SH-SY5Y (cell line): ENCODE measurements at regions not wholly inside any gene's neighbourhood (a gene's known extent, or its start where the extent isn't known, plus 50 kb on each side); places are given as distances from the start of the nearest gene placed in this dataset.

Experiments
- GATA2 ChIP-seq: IDR thresholded peaks from 2 replicates; pipeline ENCODE4 v1.6.1; 2011; ENCODE audit warnings: mild to moderate bottlenecking, low read depth, low read length
- GATA3 ChIP-seq: IDR thresholded peaks from 2 replicates; pipeline ENCODE4 v1.6.1; 2011; ENCODE audit warnings: low read depth, mild to moderate bottlenecking, low read length, moderate library complexity

GRCh38 chr14:54331516-54331915, 65.3 kb upstream of the CDKN3 start:
- TF ChIP-seq GATA3 (no peak), GATA2 (no peak)
